ENCODE measurements at regions not wholly inside any gene's neighbourhood (a gene's known extent, or its start where the extent isn't known, plus 50 kb on each side); places are given as distances from the start of the nearest gene placed in this dataset.

- TF ChIP-seq SIN3A (IDR thresholded peaks at IDR 0.05; ENCODE audit: borderline replicate concordance, insufficient read depth, low read depth, low read length) (no peak), CTCF (IDR thresholded peaks at IDR 0.05) (no peak), POLR2AphosphoS5 (IDR thresholded peaks at IDR 0.05; ENCODE audit: low read depth, low read length) (no peak), REST (IDR thresholded peaks at IDR 0.05; ENCODE audit: insufficient read depth in 1 of 2, low read depth in 2 of 2, low read length in 1 of 2) (no peak), TCF7L2 (IDR thresholded peaks at IDR 0.05; ENCODE audit: low read depth, low read length) (no peak)
Observed at GRCh38 chr10:88147000-88147798, 283.8 kb downstream of the PTEN start.

Measured in Panc1 (cell line).